Esophagus squamous epithelium (tissue), 4 donors: ENCODE measurements at regions not wholly inside any gene's neighbourhood (a gene's known extent, or its start where the extent isn't known, plus 50 kb on each side); places are given as distances from the start of the nearest gene placed in this dataset.

Experiments
- CTCF ChIP-seq, 6 experiments: fragments of 450-650 bp in 4 of 6; fragments of 200-600 bp in 2 of 6; sonication (generic) in 2 of 6; IDR thresholded peaks; one replicate each; pipeline ENCODE4 v1.5.1; 2016 to 2019; ENCODE audit warnings: antibody characterized with exemption in 6 of 6, mild to moderate bottlenecking in 4 of 6, moderate library complexity in 4 of 6
- POLR2A ChIP-seq, 4 donors: fragments of 450-650 bp; IDR thresholded peaks; one replicate each; pipeline ENCODE4 v1.6.1; 2017; ENCODE audit warnings: antibody characterized with exemption in 4 of 4, mild to moderate bottlenecking in 4 of 4, moderate library complexity in 3 of 4

- TF ChIP-seq POLR2A (IDR thresholded peaks at IDR 0.05) (no peak), CTCF (IDR thresholded peaks at IDR 0.05) (no peak)
Observed at GRCh38 chr10:88115968-88116367, 252.5 kb downstream of the PTEN start.
